DMS79 (cell line): ENCODE measurements at regions not wholly inside any gene's neighbourhood (a gene's known extent, or its start where the extent isn't known, plus 50 kb on each side); places are given as distances from the start of the nearest gene placed in this dataset.

Source experiments
- DNase-seq: peaks from one replicate; lab custom pipeline; 2025; lab: John Stamatoyannopoulos, UW

DNA sequence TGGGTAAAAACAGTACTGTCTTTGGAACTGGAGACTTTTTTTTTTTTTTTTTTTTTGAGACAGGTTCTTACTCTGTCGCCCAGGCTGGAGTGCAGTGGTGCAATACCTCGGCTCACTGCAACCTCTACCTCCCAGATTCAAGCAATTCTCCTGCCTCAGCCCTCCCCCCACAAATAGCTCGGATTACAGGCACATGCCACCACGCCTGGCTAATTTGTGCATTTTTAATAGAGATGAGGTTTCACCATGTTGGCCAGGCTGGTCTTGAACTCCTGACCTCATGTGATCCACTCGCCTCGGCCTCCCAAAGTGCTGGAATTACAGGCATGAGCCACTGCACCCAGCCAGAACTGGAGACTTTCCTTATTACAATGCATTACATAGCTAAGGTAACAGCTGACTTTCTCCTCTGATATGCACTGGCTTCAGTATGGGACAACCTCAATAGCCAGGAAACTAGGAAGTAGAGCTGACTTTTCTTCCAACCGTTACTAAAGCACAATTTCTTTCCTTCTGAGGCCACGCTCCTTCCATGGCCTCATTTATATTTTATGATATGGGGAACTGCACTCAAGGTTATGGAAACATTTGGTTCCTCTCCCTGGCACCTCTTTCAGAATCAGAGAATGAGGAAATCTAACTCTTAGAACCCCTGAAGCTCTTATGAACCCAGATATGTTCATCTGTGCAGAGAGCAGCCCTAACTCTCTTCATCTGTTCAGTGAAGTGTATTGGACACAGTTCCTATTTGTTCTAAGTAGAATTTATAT lies 53.5 kb upstream of the FAM9B start:
- DNase-seq, result no peak

DNA sequence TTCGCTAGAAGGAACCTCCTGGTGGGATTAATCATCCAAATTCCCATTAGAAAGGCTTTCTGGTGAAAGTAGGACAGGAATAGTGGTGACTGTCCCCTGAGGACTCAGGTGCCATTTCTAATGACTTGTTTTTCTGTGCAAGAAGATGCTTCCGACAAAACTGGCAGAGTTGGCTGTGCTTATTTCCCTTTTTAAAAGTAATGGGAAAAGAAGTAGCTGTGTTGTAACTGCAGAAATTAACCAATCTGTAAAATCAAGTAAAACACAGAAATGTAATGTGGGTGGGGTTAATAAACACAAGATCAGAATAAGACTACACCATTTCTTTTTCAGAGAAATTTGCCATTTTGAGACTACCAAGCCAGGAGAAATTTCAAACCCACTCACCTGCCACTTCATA lies 55.0 kb upstream of the FAM9B start:
- DNase-seq, result no peak

GRCh38 chrX:9090766-9091165 lies 56.8 kb upstream of the FAM9B start:
- DNase-seq, result no peak

DNA sequence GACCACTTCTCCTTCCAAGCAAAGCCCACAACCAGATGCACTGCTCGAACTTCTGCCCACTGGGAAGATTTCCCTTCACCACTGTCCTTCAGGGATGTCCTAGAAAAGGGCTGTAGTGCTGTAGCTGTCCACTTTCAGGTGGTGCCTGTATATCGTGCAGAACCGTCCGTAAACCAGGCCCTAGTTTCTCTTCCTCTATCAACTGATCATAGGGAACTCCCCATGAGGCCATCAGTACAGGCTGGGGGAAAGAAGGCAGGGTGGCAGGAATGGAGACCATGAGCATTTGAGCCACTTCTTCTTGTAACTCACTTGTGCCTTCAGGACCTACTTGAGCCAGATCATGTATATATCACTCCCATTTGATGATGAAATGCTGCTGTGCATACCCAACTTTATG lies 57.3 kb upstream of the FAM9B start:
- DNase-seq, result no peak

GRCh38 chrX:9102956-9103355 lies 69.0 kb upstream of the FAM9B start:
- no peak for DNase-seq

- DNase-seq, result no peak
Measured at GRCh38 chrX:9108054-9108453, 74.1 kb upstream of the FAM9B start.

DNA sequence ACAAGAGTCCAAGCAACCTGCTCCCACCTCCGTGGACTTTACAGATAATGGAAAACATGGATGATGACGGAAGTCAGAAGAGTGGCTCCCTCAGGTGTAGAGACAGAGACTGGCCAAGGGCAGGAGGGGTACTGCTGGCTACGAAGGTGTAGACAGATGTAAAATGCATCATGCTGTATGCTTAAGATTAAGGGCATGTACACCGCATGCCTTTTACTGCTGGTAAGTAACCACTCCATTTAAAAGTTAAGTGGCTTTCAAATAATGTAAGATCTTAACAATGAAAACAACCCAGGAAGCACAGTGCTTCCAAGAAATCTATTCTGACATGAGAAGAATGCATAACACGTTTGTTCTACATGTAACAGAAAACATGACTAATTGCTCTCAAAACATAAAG lies 76.9 kb upstream of the FAM9B start:
- DNase-seq, result peak; percentile 41

DNA sequence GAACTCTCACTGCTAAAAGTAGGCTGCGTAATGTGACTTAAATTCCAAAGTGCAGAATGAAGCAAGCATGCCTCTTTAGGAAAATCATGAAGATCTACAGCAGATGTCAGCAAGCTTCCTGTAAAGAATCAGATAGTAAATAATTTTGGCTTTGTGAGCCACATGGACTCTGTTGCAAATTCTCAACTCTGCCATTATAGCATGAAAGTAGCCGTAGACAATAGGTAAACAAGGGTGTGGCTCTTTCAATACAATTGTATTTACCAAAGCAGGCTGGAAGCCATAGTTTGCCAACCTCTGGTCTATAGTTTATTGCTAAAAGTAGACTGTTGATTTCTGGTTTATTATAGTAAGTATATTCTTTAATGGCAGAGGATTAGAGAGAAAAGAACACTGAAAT lies 80.3 kb upstream of the FAM9B start:
- no peak for DNase-seq

DNA sequence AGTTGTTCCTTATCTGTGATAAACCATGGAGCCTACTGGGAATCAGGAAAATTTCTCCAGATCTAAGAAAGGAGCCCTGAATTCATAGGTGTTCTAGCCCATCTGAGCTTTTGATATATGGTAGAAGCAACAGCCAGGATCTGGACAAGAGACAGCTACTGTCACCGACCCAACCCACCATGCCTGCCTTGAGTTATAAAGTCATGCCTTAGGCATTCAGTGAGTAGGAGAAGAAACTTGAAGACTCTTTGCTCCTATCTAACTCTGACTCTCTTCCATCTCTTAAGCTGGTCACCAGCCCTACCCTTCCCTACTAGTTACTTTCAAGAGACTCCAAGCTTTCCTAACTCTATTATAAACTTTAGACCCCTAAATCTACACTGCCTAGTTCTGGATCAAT lies 83.9 kb upstream of the FAM9B start:
- DNase-seq, result no peak

DNA sequence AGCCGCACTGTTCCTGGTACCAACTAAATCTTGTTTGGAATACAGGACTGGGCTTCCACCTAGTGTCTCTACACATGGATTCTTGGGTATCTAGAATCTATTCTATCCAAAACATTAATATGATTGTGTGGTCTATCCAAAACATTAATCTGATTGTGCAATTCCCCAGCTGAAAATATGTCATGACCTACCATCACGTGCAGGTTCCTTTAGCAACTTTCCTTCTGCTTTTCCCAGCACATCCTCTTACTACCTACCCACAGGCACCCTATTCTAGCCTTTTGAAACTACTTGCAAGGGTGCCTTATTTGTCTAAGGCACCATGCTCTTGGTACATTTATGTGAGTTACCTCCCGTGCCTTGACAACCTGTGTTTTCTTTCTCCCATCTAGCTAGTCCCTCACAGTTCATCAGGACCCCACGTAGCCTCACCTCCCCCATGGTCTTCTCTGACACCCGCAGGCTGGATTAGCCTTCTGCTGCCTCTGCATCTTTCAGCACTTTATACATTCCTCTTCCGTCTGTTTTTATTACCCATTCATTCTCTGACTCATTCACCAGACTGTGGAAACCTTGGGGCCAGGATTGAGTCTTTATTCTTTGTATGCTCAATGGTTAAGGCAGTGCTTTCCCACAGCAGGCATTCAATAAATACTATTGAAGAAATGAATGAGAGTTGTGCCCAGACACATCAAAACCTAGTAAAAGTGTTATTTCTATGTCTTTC lies 88.8 kb upstream of the FAM9B start:
- DNase-seq, result no peak

- no peak for DNase-seq
Measured at GRCh38 chrX:9127986-9128385, 94.1 kb upstream of the FAM9B start.

GRCh38 chrX:9130031-9130430 lies 96.1 kb upstream of the FAM9B start:
- no peak for DNase-seq

DNA sequence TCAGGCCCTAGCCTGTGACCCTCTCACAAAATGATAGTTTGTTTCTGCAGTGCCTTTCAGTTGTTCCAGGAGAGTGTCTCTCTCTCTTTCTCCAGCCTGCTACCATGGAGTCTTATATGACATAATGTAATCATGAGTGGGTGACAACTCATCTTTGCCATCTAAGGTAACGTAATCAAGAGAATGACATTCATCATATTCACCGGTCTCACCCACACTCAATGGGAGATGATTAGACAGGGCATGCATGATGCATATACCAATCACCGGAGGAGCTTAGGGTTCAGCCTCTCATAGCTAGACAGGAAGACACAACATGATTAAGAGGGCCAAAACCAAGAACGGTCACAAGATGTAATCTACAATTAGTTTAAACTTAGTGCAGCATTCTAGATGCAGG lies 97.1 kb upstream of the FAM9B start:
- no peak for DNase-seq

DNA sequence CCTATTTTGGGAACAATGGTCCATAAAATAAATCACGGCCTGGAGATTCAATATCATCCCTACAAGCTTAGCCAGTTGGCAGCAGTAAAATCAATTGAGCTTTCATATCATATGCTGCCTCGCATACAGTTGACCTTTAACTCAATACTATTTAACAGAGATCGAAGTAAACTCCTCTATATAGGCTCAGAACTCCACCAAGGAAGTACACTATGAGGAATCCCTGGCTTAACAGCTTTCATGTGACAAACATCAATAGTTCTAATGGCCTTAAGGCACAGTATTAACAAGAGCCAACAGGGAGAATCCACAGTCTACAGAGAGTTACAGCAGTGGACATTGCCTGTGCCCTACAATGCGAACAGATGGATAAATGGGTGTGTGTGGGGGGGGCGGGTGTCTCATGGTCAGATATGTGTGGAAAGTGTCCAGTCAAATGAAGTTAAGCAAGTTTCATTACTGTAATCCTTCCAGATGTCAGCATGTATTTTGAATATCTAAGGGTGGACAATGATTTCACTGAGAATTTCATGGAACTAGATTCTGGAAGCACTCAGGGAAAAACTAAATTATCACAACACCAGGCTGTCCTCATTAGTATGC lies 98.2 kb upstream of the FAM9B start:
- DNase-seq, result no peak

GRCh38 chrX:9133426-9133825 lies 99.5 kb upstream of the FAM9B start:
- DNase-seq, result no peak

- no peak for DNase-seq
Measured at GRCh38 chrX:9134366-9134765, 100.4 kb upstream of the FAM9B start.

DNA sequence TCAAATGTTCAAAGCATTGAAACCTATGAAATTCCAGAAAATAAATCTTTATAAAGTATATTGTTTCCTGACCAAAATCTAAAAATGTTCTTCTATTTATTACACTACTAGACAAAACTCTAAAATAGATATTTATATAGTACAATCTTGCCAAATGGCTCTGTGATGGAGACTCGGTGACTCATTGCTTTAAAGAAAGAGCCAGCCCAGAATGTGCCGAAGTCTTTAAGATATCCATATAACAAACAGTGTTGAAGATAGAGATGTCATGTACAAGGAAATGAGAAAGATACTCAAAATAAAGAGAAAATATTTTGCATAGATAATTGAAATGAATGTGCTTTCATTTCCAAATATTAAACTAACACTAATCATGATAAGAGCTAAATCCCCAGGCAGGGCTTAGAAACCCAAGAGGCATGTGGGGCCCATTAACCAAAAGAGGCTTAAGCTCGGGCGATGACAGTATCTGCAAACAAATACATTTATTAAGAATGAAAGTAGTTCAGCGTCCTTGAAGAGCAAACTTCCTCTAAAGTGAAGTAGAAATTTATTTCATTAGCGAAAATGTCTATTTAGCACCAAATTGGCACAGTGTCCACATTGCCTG lies 102.1 kb upstream of the FAM9B start:
- DNase-seq, result no peak

DNA sequence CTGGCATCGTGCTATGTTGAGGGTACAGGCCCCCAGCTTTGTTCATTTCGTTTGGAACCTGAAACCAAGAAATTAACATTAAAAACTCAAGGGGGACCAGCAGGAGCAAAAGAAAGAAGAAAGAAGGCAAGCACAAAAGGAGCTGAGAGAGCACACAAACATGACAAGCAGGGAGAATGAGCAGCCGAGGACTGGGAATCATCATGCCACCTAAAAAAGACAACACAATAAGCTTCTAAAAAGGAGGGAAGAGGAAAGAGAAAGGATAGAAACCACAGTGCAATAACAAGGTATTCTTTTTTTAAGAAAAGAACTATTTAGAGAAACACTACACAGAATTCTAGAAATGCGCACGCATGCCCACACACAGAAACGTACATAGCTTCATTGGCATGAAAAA lies 103.2 kb upstream of the FAM9B start:
- DNase-seq, result no peak

DNA sequence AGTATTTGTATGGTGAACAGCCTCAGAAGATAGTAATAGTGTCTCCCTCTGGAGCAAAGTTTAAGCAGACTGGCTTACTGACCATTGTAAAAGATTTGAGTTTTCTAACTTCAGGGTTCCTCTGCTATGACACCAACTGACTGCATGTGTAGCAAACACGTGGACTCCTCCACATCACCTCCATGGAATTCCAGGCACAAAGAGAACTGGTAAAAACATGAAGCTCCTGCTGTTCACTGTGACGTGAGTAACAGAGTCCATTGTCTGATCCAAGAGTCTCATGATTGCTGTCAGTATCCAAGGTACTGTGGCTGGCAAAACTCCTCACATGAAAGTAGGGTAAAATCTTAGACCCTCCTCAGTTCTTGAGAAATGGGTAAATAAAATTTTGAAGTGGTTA lies 107.6 kb upstream of the FAM9B start:
- DNase-seq, result no peak

DNA sequence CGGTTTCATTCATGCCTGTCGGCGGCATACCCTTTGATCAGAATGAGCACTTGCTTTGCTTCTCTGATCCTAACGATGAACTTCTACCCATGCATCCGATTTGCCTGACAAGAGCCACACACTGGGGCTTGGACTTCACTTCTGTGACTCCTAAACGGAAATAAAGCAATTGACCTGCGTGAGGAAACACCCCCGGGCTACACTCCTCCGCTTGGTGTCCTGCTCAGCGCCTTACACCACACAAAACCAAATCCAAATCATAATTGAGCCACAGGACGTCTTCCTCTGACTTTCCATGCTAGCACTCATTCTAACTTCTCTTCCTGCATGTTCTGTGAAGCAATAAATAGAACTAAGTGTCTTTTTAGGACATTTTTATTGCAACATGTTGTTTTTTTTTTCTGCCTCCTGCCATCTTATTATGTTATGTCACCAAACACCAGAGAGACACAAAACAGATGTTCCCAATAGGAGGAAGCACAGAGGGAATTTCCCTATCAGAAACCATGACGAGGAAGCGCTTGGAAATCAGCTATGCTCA lies 110.8 kb upstream of the FAM9B start:
- DNase-seq, result no peak

GRCh38 chrX:9146657-9147056 lies 112.7 kb upstream of the FAM9B start:
- no peak for DNase-seq

GRCh38 chrX:9147086-9147485 lies 113.2 kb upstream of the FAM9B start:
- no peak for DNase-seq

DNA sequence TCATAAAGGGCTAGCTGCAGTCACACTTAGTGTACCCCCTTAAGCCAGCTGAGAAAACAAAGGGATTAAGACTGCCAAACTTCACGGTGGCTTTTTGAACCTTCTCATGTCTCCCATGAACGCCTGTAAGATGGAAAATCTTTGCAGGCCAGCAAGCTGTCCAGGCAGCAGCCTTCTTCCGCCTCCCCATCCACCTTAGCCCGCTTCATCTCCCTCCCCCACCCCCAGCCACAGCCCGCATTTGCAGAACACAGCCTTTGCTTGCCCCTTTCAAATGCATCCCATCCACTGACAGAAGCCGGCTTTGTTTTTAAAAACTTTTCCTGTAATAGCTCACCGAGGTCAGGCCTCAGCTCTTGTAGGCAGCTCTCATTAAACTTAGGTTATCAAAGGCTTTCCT lies 113.8 kb upstream of the FAM9B start:
- DNase-seq, result no peak
